ENCODE measurements at regions not wholly inside any gene's neighbourhood (a gene's known extent, or its start where the extent isn't known, plus 50 kb on each side); places are given as distances from the start of the nearest gene placed in this dataset.

- TF ChIP-seq POLR2A (IDR thresholded peaks at IDR 0.05): no peak
- no peak for TF ChIP-seq CTCF (IDR thresholded peaks at IDR 0.05)
- no peaks in the 10 kb centered on the region for H3K36me3 ChIP-seq (ENCODE audit: low read depth, missing control alignments)
- H3K27ac ChIP-seq: no peak overlapping the region
- DNase-seq: no peak
- no peak overlapping the region for H3K4me3 ChIP-seq
- H3K4me1 ChIP-seq: peaks cover 20% of the 10 kb centered on the region
- intact Hi-C loops (cut with DNase I; ENCODE audit: low total_unique reads): no loop called here
- H3K9me3 ChIP-seq: no peaks in the 10 kb centered on the region
- 86 to 90% methylated on average over 4 of the region's 4 CpGs for WGBS, 2 donors
- H3K27me3 ChIP-seq: no peaks in the 10 kb centered on the region
Measured at GRCh38 chr6:14443629-14444268, 326.2 kb downstream of the CD83 start.

GRCh38 chr6:14444295-14444972 is 326.9 kb downstream of the CD83 start:
- DNase-seq: no peak
- no peaks in the 10 kb centered on the region for H3K36me3 ChIP-seq (ENCODE audit: low read depth, missing control alignments)
- intact Hi-C loops (cut with DNase I; ENCODE audit: low total_unique reads): no loop called here
- peaks cover 20% of the 10 kb centered on the region for H3K4me1 ChIP-seq
- WGBS, 2 donors: 63 to 80% methylated on average over 3 of the region's 3 CpGs
- H3K9me3 ChIP-seq: no peaks in the 10 kb centered on the region
- no peak overlapping the region for H3K4me3 ChIP-seq
- no peak overlapping the region for H3K27ac ChIP-seq
- no peaks in the 10 kb centered on the region for H3K27me3 ChIP-seq
- no peak for TF ChIP-seq POLR2A (IDR thresholded peaks at IDR 0.05)
- no peak for TF ChIP-seq CTCF (IDR thresholded peaks at IDR 0.05)

GRCh38 chr6:14447240-14447639 is 329.7 kb downstream of the CD83 start:
- Histone ChIP-seq H3K27ac (no peak overlapping the region), H3K4me3 (no peak overlapping the region), H3K9me3 (no peaks in the 10 kb centered on the region), H3K36me3 (ENCODE audit: low read depth, missing control alignments) (no peaks in the 10 kb centered on the region), H3K4me1 (peaks cover 13% of the 10 kb centered on the region), H3K27me3 (no peaks in the 10 kb centered on the region)
- intact Hi-C loops (cut with DNase I; ENCODE audit: low total_unique reads): no loop called here
- 93 to 95% methylated on average over 2 of the region's 2 CpGs for WGBS, 2 donors
- TF ChIP-seq CTCF (IDR thresholded peaks at IDR 0.05) (no peak), POLR2A (IDR thresholded peaks at IDR 0.05) (no peak)
- no peak for DNase-seq

- DNase-seq: no peak
- no peaks in the 10 kb centered on the region for H3K9me3 ChIP-seq
- no peaks in the 10 kb centered on the region for H3K36me3 ChIP-seq (ENCODE audit: low read depth, missing control alignments)
- H3K4me3 ChIP-seq: no peak overlapping the region
- H3K27ac ChIP-seq: peak overlapping the region in 1 of 2 donors; percentile 41
- TF ChIP-seq POLR2A (IDR thresholded peaks at IDR 0.05) (no peak), CTCF (IDR thresholded peaks at IDR 0.05) (no peak)
- intact Hi-C loops (cut with DNase I; ENCODE audit: low total_unique reads): no loop called here
- peaks cover 10% of the 10 kb centered on the region for H3K4me1 ChIP-seq
- no peaks in the 10 kb centered on the region for H3K27me3 ChIP-seq
- WGBS, 2 donors: 83 to 97% methylated on average over 1 of the region's 1 CpG
Measured at GRCh38 chr6:14448246-14448645, 330.7 kb downstream of the CD83 start.

GRCh38 chr6:14450133-14450504 is 332.5 kb downstream of the CD83 start:
- Histone ChIP-seq H3K27ac (peak overlapping the region; percentile 27 to 55), H3K4me3 (no peak overlapping the region), H3K9me3 (no peaks in the 10 kb centered on the region), H3K36me3 (ENCODE audit: low read depth, missing control alignments) (no peaks in the 10 kb centered on the region), H3K27me3 (no peaks in the 10 kb centered on the region), H3K4me1 (peaks cover 15% of the 10 kb centered on the region)
- intact Hi-C loops (cut with DNase I; ENCODE audit: low total_unique reads): no loop called here
- 57 to 78% methylated on average over 12 of the region's 12 CpGs for WGBS, 2 donors
- no peak for DNase-seq
- TF ChIP-seq POLR2A (IDR thresholded peaks at IDR 0.05) (no peak), CTCF (IDR thresholded peaks at IDR 0.05) (no peak)
